ENCODE measurements at regions not wholly inside any gene's neighbourhood (a gene's known extent, or its start where the extent isn't known, plus 50 kb on each side); places are given as distances from the start of the nearest gene placed in this dataset.

GRCh38 chr15:98231696-98232440, 271.4 kb downstream of the ARRDC4 start:
- H3K4me2 ChIP-seq (ENCODE audit: low read length) = no peak overlapping the region
- TF ChIP-seq CTCF (IDR thresholded peaks at IDR 0.05) = no peak
- H3K27ac ChIP-seq = no peak overlapping the region
- H3K4me1 ChIP-seq = no peaks in the 10 kb centered on the region
- H3K4me3 ChIP-seq (ENCODE audit: low read depth, low read length) = no peak overlapping the region
- H3K36me3 ChIP-seq (ENCODE audit: control insufficient read depth, insufficient read depth, low read length) = no peaks in the 10 kb centered on the region
- no peaks in the 10 kb centered on the region for H3K79me2 ChIP-seq
- no peak overlapping the region for H2AFZ ChIP-seq
- H3K9me3 ChIP-seq (ENCODE audit: control insufficient read depth, low read length) = no peaks in the 10 kb centered on the region
- no peak overlapping the region for H3K9ac ChIP-seq
- no peaks in the 10 kb centered on the region for H3K27me3 ChIP-seq (ENCODE audit: control insufficient read depth, insufficient read depth, low read length)

- no peak overlapping the region for H3K4me2 ChIP-seq (ENCODE audit: low read length)
- H3K9me3 ChIP-seq (ENCODE audit: control insufficient read depth, low read length) = no peaks in the 10 kb centered on the region
- H3K36me3 ChIP-seq (ENCODE audit: control insufficient read depth, insufficient read depth, low read length) = no peaks in the 10 kb centered on the region
- no peak overlapping the region for H3K27ac ChIP-seq
- no peak overlapping the region for H3K9ac ChIP-seq
- no peaks in the 10 kb centered on the region for H3K4me1 ChIP-seq
- TF ChIP-seq CTCF (IDR thresholded peaks at IDR 0.05) = no peak
- H3K79me2 ChIP-seq = no peaks in the 10 kb centered on the region
- H2AFZ ChIP-seq = no peak overlapping the region
- H3K4me3 ChIP-seq (ENCODE audit: low read depth, low read length) = no peak overlapping the region
- H3K27me3 ChIP-seq (ENCODE audit: control insufficient read depth, insufficient read depth, low read length) = no peaks in the 10 kb centered on the region
Observed at GRCh38 chr15:98232761-98233160, 272.3 kb downstream of the ARRDC4 start.

DNA sequence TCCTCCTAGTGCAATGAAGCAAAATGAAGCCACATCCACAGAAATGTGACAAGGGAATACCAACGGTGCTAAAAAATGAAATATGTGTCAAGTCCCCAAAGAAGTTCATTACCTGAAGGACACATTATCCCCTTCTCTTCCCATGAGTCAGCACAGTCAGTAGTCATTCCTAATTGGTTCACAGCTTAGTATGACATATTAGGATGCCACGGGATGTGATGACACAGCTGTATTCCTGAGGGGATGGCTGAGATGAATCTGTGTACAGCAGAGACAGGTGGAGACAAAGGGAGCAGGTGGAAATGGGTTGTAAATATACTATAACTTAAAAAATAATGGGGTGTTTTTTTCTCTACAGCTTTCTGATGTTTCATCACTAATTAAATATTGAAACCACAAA, 273.4 kb downstream of the ARRDC4 start:
- H3K4me1 ChIP-seq = no peaks in the 10 kb centered on the region
- TF ChIP-seq CTCF (IDR thresholded peaks at IDR 0.05) = no peak
- no peaks in the 10 kb centered on the region for H3K36me3 ChIP-seq (ENCODE audit: control insufficient read depth, insufficient read depth, low read length)
- no peak overlapping the region for H2AFZ ChIP-seq
- H3K4me3 ChIP-seq (ENCODE audit: low read depth, low read length) = no peak overlapping the region
- no peak overlapping the region for H3K9ac ChIP-seq
- H3K27ac ChIP-seq = no peak overlapping the region
- no peaks in the 10 kb centered on the region for H3K9me3 ChIP-seq (ENCODE audit: control insufficient read depth, low read length)
- H3K27me3 ChIP-seq (ENCODE audit: control insufficient read depth, insufficient read depth, low read length) = no peaks in the 10 kb centered on the region
- no peaks in the 10 kb centered on the region for H3K79me2 ChIP-seq
- no peak overlapping the region for H3K4me2 ChIP-seq (ENCODE audit: low read length)

DNA sequence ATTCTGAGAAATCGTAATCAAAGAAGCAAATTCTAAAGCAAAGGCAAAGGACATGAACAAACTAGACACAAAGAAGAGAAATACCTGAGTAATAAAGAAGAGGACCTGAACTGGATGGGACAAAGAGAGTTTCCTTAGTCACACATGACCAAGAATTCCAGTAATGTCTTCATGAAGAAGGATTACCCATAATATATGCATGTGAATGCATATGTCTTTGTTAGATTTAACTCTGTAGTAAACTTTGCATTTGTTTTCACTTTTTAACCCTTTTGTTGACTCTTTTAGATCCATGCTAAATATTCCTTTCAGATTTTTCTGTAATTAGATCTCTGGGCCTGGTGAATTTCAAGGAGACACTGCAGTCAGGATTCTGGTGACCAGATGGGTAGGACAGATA, 279.8 kb downstream of the ARRDC4 start:
- Histone ChIP-seq H3K9me3 (ENCODE audit: control insufficient read depth, low read length) (no peaks in the 10 kb centered on the region), H3K36me3 (ENCODE audit: control insufficient read depth, insufficient read depth, low read length) (no peaks in the 10 kb centered on the region), H3K4me1 (no peaks in the 10 kb centered on the region), H3K4me2 (ENCODE audit: low read length) (no peak overlapping the region), H3K27me3 (ENCODE audit: control insufficient read depth, insufficient read depth, low read length) (no peaks in the 10 kb centered on the region), H2AFZ (no peak overlapping the region), H3K9ac (no peak overlapping the region), H3K27ac (no peak overlapping the region), H3K79me2 (no peaks in the 10 kb centered on the region), H3K4me3 (ENCODE audit: low read depth, low read length) (no peak overlapping the region)
- TF ChIP-seq CTCF (IDR thresholded peaks at IDR 0.05) = no peak

GRCh38 chr15:98241032-98241554, 280.6 kb downstream of the ARRDC4 start:
- H3K4me3 ChIP-seq (ENCODE audit: low read depth, low read length) = no peak overlapping the region
- TF ChIP-seq CTCF (IDR thresholded peaks at IDR 0.05) = no peak
- no peak overlapping the region for H3K27ac ChIP-seq
- H3K36me3 ChIP-seq (ENCODE audit: control insufficient read depth, insufficient read depth, low read length) = no peaks in the 10 kb centered on the region
- H3K4me1 ChIP-seq = no peaks in the 10 kb centered on the region
- H3K9ac ChIP-seq = no peak overlapping the region
- no peaks in the 10 kb centered on the region for H3K27me3 ChIP-seq (ENCODE audit: control insufficient read depth, insufficient read depth, low read length)
- H2AFZ ChIP-seq = no peak overlapping the region
- no peaks in the 10 kb centered on the region for H3K9me3 ChIP-seq (ENCODE audit: control insufficient read depth, low read length)
- no peaks in the 10 kb centered on the region for H3K79me2 ChIP-seq
- no peak overlapping the region for H3K4me2 ChIP-seq (ENCODE audit: low read length)

Measured in parathyroid adenoma (tissue), 2 donors.